ENCODE measurements at regions not wholly inside any gene's neighbourhood (a gene's known extent, or its start where the extent isn't known, plus 50 kb on each side); places are given as distances from the start of the nearest gene placed in this dataset.

GRCh38 chr19:32165750-32166149 lies 179.7 kb upstream of the ZNF507 start:
- TF ChIP-seq, protein P1, sequence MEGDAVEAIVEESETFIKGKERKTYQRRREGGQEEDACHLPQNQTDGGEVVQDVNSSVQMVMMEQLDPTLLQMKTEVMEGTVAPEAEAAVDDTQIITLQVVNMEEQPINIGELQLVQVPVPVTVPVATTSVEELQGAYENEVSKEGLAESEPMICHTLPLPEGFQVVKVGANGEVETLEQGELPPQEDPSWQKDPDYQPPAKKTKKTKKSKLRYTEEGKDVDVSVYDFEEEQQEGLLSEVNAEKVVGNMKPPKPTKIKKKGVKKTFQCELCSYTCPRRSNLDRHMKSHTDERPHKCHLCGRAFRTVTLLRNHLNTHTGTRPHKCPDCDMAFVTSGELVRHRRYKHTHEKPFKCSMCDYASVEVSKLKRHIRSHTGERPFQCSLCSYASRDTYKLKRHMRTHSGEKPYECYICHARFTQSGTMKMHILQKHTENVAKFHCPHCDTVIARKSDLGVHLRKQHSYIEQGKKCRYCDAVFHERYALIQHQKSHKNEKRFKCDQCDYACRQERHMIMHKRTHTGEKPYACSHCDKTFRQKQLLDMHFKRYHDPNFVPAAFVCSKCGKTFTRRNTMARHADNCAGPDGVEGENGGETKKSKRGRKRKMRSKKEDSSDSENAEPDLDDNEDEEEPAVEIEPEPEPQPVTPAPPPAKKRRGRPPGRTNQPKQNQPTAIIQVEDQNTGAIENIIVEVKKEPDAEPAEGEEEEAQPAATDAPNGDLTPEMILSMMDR (IDR thresholded peaks at IDR 0.05): no peak
- no peak for TF ChIP-seq POLR2A (IDR thresholded peaks at IDR 0.05)
